ENCODE measurements at regions not wholly inside any gene's neighbourhood (a gene's known extent, or its start where the extent isn't known, plus 50 kb on each side); places are given as distances from the start of the nearest gene placed in this dataset.
"Not testable (repeated sequence)": the region's sequence is repeated elsewhere in the genome, so short reads cannot be mapped to it uniquely, and the experiment has no call there.

GRCh38 chr18:70558371-70558770, 269.5 kb downstream of the SOCS6 start:
- no peak for DNase-seq

GRCh38 chr18:70554854-70555445, 266.1 kb downstream of the SOCS6 start:
- DNase-seq = no peak

GRCh38 chr18:70553936-70554260, 265.1 kb downstream of the SOCS6 start:
- no peak for DNase-seq

GRCh38 chr18:70553245-70553935, 264.5 kb downstream of the SOCS6 start:
- no peak for DNase-seq

- no peak for DNase-seq
Measured at GRCh38 chr18:70536370-70537062, 247.7 kb downstream of the SOCS6 start.

- DNase-seq = no peak
Measured at GRCh38 chr18:70535041-70535440, 246.2 kb downstream of the SOCS6 start.

GRCh38 chr18:70525322-70525721, 236.5 kb downstream of the SOCS6 start:
- DNase-seq = not testable (repeated sequence)

GRCh38 chr18:70523792-70524182, 234.9 kb downstream of the SOCS6 start:
- no peak for DNase-seq

GRCh38 chr18:70523035-70523791, 234.4 kb downstream of the SOCS6 start:
- DNase-seq = no peak

GRCh38 chr18:70522183-70522680, 233.4 kb downstream of the SOCS6 start:
- no peak for DNase-seq

GRCh38 chr18:70520867-70521266, 232.0 kb downstream of the SOCS6 start:
- DNase-seq = no peak

GRCh38 chr18:70513502-70514171, 224.8 kb downstream of the SOCS6 start:
- no peak for DNase-seq

GRCh38 chr18:70507970-70508369, 219.1 kb downstream of the SOCS6 start:
- DNase-seq = no peak

- DNase-seq = no peak
Measured at GRCh38 chr18:70506511-70506910, 217.7 kb downstream of the SOCS6 start.

- DNase-seq = no peak
Measured at GRCh38 chr18:70503060-70503459, 214.2 kb downstream of the SOCS6 start.

- DNase-seq = no peak
Measured at GRCh38 chr18:70501358-70501757, 212.5 kb downstream of the SOCS6 start.

GRCh38 chr18:70500748-70501147, 211.9 kb downstream of the SOCS6 start:
- no peak for DNase-seq

GRCh38 chr18:70499218-70499691, 210.4 kb downstream of the SOCS6 start:
- DNase-seq = no peak

GRCh38 chr18:70496353-70497294, 207.8 kb downstream of the SOCS6 start:
- DNase-seq = no peak

- DNase-seq = no peak
Measured at GRCh38 chr18:70494524-70494923, 205.7 kb downstream of the SOCS6 start.

GRCh38 chr18:70493461-70493860, 204.6 kb downstream of the SOCS6 start:
- no peak for DNase-seq

Data from activated CD4-positive, alpha-beta T cell treated with anti-CD3 and anti-CD28 coated beads for 4 hours (primary cell).